SK-N-MC (cell line): ENCODE measurements at regions not wholly inside any gene's neighbourhood (a gene's known extent, or its start where the extent isn't known, plus 50 kb on each side); places are given as distances from the start of the nearest gene placed in this dataset.

Experiments used
- EZH2 ChIP-seq: fragments of 200-600 bp; sonication (generic); IDR thresholded peaks from one replicate; pipeline ENCODE4 v1.6.1; 2017; ENCODE audit warnings: antibody characterized with exemption
- FOXP2 ChIP-seq: optimal IDR thresholded peaks from 2 replicates; pipeline ENCODE3; 2011; ENCODE audit warnings: mild to moderate bottlenecking, moderate library complexity; ENCODE audit not compliant: insufficient read depth; ENCODE audit errors: extremely low read length, control extremely low read depth
- POLR2AphosphoS5 ChIP-seq: IDR thresholded peaks from 2 replicates; pipeline ENCODE4 v1.6.1; 2012; ENCODE audit warnings: mild to moderate bottlenecking, low read depth, low read length, borderline replicate concordance

GRCh38 chr6:92271091-92271490 lies 1148.3 kb downstream of the EPHA7 start:
- no peak for TF ChIP-seq POLR2AphosphoS5
- no peak for TF ChIP-seq EZH2
- no peak for TF ChIP-seq FOXP2
